GM13977 (cell line): ENCODE measurements at regions not wholly inside any gene's neighbourhood (a gene's known extent, or its start where the extent isn't known, plus 50 kb on each side); places are given as distances from the start of the nearest gene placed in this dataset.

Experiments used
- DNase-seq: peaks from one replicate; pipeline ENCODE4 v3.0.0; 2012; ENCODE audit warnings: low spot score
- CTCF ChIP-seq: IDR thresholded peaks from 2 replicates; pipeline ENCODE4 v1.5.1; 2012; ENCODE audit warnings: mild to moderate bottlenecking, control low read depth; ENCODE audit not compliant: insufficient read depth; ENCODE audit errors: extremely low read depth, missing control alignments
- in situ Hi-C: fragments of 300-500 bp; cut with MboI; formaldehyde crosslinking; loops from one replicate; pipeline ENCODE4 v1.12.0; 2022; ENCODE audit warnings: low sequenced_read_pairs, low pct_unique_long_range_greater_than_20kb, mixed read lengths, inconsistent platforms; ENCODE audit not compliant: unreplicated experiment

GRCh38 chr12:44961887-44962286 is 85.8 kb upstream of the NELL2 start:
- no peak for TF ChIP-seq CTCF
- no peak for DNase-seq
- in situ Hi-C loops, result no loop called here

DNA sequence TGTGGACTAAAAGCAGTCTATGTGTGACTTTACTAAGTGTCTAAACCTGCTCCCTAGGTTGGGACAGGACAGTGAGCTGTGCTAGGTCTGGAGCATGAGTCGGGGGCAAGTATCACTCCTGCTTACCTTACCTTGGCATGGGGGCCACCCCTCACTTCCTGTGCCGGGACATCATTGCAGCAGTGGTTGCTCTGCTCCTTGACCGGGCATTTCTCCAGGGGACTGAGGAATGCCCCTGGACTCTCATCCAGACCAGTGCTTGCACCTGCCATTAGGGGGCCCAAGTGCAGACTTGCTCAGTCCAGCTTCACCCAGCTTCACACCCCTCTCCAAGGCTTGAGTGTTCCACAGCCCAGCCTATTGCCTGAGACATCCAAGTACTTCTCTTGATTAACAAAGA is 84.7 kb upstream of the NELL2 start:
- in situ Hi-C loops, result no loop called here
- no peak for TF ChIP-seq CTCF
- DNase-seq, result no peak

DNA sequence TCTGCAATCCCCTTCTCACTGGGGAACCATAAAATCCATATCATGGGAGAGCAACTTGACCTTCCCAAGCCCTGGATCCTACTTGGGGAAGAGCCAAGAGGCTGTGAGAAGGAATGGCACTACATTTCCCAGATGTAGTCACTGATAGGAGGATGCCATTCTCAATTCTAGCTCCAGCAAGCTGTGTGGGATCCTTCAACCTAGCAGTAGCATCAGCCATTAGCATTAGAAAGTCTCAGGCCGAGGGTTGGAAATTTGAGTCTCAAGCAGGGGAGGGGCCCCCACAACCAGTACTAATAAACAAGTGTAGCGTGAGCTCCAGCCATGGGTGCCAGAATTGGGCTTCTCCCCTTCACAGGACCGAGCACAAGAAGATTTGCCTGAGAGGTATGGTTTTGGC is 84.3 kb upstream of the NELL2 start:
- DNase-seq, result no peak
- no peak for TF ChIP-seq CTCF
- in situ Hi-C loops, result no loop called here

DNA sequence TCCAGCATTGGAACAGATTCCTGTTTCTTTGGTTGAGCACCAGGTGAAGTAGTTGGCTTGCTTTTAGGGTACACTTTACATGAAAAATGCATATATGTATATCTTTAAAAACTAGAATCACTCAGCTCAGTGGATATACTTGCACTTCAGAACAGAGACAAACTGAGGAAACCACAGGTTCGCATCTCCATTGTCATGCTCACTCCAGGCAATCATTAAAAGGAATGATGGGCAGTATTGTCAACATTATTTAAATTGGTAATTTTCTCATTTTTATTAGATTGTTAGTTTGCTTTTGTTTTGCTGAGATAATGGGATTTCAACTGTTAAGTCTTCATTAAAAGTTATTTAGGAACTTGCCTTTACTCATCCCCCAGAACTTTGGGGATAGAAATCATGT is 71.0 kb upstream of the NELL2 start:
- DNase-seq, result no peak
- TF ChIP-seq CTCF, result no peak
- in situ Hi-C loops, result loop anchor here (25.0 kb wide), 1 partner anchor 935 kb away; no protein-coding TSS in a partner anchor

DNA sequence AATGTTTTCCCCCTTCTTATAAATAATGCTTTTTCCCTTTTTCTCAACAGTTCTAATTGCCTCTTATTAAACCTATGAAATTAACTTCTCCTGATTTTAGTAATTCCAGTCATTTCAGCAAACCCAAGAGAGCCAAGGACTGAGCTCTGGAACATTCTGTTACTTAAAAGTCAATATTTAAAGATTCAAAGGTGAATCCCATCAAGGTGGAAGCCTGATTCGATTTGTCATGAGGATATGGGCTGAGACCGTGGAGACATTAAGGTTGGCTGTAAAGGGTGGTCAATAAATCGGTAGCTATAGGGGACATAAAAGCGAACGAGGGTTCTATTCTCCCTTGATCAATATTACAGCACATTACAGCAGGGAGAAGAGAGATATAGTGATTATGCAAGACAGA is 66.6 kb upstream of the NELL2 start:
- in situ Hi-C loops, result loop anchor here (25.0 kb wide), 1 partner anchor 930 kb away; no protein-coding TSS in a partner anchor
- no peak for TF ChIP-seq CTCF
- DNase-seq, result no peak

DNA sequence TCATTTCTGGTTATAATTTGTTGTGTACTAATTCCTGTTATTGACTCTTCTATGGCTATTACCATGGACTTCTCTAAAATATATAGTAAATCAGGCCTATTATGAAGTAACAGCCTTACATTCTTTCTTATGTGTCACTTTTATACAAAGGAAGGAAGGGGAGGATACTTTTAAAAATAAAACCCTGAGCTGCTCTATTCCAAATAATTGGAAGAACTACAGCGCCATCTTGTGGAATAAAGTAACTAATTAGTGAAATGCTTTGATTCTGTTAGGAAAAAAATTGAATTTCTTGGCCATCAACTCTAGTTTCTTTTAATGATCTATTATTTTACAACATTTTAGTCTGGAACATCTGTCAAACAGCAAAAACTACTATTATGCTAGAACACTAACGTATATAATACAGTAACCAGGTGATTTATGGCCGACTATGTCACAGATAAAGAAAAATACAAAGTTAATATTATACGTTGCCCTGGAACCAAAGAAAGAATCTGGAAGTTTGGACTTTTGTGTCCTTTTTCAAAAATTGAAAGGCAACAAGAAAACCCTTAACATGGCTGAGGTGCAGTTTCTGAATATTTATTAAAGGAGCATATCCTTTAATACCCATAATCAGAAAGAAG is 55.0 kb upstream of the NELL2 start:
- in situ Hi-C loops, result loop anchor here (25.0 kb wide), 1 partner anchor 919 kb away; no protein-coding TSS in a partner anchor
- peak; percentile 31 for DNase-seq
- peak; percentile 56 for TF ChIP-seq CTCF
